HG03520 (cell line): ENCODE measurements at regions not wholly inside any gene's neighbourhood (a gene's known extent, or its start where the extent isn't known, plus 50 kb on each side); places are given as distances from the start of the nearest gene placed in this dataset.
"Not testable (repeated sequence)": the region's sequence is repeated elsewhere in the genome, so short reads cannot be mapped to it uniquely, and the experiment has no call there.

ENCODE experiments used
- ATAC-seq: cut with Tn5 transposase; IDR thresholded peaks from one replicate; pipeline ENCODE4 v1.9.1; 2021; ENCODE audit warnings: mild to moderate bottlenecking, moderate library complexity; ENCODE audit not compliant: unreplicated experiment

DNA sequence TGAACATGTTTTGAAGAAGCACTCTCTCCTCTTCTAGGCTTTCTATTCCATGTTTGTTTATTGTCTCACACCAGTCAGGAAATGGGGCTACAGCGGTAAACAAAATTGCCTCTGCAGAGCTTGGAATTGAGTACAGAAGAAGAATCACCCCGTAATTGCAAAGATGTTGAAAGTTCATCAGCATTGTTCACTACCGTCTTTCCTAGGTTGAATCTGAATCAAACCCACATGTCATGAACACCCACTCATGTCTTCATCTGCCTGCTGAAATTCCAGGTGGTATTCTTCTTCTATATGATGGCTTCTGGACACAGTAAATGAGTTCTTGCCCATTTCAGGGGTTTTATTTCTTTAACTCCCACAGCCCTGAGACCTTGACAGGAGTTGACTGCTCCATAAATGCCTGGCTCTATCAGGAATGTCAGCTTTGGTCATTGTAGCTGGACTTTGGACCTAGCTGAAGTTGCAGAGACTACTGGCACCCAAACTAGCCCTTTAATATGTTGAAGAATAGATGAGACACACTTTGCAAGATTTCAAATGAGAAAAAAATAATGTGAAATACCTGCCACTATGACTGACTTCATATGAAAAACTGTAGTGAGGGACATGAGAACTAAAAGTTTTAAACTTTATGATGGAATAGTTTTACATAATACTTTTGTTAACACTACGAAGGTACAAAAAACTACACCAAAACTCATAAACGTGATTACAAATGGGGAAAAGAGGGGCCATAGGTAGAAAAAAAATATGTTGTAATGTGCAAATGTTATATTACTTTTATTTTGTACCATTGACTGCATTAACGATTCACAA is 1235.3 kb upstream of the ZEB2 start:
- no peak for ATAC-seq

DNA sequence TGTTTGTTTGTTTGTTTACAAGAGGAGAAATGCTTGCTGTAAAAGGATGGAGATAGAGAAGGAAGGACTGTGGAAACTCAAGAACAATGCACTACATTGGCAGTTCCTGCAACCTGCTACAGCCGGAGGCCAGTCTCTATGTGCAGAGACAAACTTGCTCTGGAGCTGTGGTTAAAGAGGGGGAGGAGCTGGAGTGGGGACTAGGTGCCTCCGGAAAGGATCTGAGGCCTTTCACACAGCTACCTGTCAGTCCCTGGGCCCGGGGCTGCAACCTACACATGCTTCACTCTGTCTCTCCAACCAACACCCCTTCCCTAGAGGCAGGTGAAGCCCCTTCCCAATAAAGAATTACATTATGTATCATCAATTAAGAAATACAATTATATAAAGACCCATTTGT is 1234.0 kb upstream of the ZEB2 start:
- ATAC-seq: no peak

DNA sequence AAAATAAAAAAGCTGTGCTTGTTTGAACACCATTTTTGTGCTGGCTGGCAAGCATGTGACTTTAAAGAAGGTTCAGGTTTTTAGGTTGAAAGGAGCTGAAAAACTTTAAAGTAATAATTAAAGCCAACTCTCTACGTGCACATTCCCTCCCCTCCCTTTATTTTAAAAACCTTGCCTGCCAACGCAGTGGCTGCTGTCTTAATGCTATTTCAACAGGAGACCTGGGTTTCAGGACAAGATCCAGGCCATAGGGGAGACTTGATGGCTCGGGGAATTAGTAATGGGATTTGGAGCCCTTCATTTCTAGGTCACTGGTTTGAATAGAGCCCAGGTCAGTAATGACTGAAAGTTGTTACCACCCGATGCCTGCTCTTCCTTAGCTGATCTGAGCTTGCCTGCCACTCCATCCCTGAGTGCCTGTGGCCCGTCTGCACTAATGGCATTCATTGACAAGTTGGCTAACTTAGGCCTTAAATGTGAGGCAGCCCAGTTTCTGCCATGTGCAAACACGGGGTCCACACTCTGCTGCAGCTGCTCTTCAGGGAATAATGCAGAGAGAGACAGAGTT is 1233.2 kb upstream of the ZEB2 start:
- no peak for ATAC-seq

DNA sequence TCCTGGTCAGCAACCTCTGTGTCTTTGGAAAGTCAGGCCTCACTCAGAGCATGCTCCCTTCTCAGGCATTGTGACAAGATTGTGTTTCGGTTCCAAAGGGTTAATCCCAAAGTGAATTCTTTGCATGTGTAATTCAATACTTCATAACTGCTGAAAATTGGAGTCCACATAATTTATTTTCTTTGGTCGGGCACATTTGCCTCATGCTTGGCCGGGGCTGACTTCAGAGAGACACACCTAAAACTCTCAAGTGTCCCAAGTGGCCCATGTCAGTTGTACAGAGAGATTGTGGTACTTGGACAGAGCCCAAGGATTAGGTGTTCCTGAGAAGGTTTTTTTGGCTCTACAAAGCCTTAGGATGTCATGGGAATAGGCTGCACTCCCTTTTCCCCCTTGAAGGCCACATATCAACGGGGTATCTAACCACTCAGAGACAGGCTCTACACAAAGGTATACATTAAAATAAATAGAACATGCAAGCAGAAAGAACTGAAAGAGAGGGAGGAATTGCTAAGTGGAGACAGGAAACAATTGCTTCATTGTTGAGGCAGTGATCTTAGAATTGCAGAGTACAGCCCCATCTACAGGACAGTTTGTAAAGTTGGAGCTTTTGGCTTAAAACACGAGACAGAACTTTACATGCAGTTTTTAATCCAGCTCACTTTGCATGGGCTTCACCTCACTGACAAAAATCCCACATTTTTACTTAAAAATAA is 1232.3 kb upstream of the ZEB2 start:
- peak; percentile 3 for ATAC-seq

DNA sequence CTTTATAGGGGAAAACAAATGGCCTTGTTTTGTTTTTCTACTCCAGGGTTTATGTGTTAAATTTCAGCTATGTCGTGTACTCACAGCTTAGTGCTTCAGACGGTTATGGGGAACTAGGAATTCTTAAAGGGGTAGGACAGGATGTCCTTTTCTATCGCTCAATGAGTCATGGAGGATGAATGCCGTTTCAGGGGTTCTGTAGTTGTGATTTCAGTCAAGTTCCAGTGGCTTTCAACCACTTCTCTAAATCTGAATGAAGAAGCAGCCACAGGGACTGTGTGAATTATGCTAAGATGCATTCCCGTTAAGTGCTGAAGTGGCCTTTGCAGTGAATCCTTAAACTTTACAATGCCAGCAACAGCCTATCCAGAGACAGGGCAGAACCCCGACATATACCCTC is 1231.7 kb upstream of the ZEB2 start:
- peak; percentile 87 for ATAC-seq

DNA sequence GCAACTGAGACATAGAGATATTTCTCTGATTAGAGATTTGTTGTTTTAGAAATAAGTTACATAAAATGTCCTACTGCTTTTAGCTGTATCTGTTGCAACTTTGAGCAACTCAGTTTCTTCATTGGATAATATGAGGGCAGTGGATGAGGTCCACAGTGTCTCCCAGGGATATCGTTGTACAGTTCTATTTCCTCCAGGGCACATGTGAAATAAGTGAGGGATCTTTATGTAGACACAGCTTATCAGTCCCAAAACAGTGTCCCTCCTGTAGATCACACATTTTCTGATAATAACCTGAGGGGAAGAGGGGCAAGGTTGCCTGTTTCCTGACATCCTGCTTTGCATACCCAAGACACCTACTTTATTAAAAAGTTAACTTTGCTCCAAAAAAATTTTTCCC is 1231.2 kb upstream of the ZEB2 start:
- no peak for ATAC-seq

DNA sequence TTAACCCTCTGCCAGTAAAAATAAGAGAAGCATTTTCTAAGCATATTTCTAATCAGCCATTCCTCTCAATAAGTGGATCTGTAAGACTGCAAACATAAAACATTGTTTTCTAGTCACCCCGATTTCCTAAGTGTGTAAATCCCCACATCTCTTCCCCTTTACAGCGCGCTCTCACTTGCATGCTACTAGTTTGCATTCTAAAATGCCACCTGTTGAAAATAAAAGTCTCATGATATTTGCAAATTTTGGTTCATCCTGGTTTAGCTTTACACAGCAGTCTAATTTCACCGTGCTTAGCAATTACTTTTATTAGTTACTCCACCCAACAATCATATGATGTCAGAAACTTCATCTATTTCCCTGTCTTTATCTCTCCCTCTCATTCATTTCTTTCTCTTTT is 1230.7 kb upstream of the ZEB2 start:
- ATAC-seq: no peak

DNA sequence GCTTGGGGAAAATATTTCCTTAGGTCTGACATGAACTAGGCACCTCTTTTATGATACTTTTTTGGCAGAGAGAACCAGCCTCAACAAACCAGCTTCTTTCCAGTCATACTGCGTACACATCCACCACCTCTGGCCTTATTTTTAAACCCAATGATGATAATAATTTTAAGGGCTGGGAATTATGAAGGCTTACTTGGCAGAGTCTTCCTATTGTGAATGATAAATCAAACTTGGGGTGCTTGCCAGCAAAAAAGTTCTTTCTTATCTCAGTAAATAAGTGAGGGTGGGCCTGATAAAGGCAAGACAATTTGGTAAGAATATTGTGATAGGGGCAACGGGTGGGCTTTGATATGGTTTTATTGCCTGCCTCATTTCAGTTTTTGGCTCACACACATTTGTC is 1230.2 kb upstream of the ZEB2 start:
- no peak for ATAC-seq

DNA sequence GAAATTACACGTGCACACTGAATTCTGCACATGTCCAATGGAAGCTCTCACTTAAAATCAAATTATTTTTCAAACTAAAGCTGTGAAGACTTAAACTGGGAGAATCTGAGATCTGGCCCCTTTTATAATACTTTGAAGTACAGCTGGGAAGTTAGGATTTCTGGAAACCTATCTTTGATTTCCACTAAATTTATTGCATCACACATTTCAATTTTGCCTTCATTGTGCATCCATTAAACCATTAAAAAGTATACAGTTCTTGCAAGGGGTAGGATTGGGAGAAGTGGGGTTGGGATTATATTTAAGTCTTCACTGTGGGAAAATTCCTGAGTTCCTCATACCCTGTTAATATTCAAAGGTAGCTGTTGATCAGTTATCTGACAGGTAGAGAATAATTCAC is 1229.6 kb upstream of the ZEB2 start:
- no peak for ATAC-seq

DNA sequence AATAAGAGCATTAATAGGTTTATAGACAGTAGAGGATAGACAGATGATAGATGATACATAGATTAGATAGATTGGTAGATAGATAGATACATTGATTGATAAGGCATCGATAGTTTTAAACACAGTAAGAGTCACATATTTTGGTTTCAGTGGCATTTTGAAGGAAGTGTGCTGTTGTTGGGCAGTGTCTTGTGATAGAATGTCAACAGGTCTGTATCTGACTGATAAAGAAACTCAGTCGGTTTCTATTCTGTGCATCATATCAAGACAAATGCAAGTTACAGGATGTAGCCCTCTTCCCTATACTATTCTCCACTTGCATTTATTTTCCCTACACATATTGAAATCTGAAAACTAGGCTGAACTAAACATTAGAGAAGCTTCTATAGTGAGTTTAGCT is 1229.0 kb upstream of the ZEB2 start:
- ATAC-seq: peak; percentile 46

DNA sequence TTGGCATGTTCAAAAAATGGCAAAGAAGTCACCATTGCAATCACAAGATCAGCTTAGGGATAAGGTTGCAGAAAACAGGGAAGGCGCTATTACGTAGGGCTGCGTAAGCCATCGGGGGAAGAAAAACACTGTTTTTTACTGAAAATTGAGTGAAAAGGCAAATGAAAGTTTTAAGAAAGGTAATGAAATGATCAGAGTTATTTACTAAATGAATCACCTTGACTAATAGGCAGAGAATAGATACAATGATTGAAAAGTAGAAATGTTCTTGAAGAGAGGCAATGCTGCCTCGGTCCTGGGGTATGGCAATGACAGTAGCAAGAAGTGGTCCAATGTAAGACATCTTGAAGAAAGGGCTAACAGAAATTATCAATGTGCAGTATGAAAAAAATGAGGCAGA is 1227.8 kb upstream of the ZEB2 start:
- ATAC-seq: no peak

DNA sequence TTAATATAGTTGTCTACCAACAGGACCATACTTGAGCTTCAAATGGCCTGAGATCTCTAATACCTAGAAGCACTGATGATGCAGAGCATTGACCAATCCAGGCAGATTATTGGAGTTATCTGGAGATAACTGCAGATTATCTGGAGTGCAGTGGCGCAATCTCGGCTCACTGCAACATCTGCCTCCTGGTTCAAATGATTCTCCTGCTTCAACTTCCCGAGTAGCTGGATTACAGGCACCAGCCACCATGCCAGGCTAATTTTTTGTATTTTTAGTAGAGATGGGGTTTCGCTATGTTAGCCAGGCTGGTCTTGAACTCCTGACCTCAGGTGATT is 1225.4 kb upstream of the ZEB2 start:
- ATAC-seq: not testable (repeated sequence)

DNA sequence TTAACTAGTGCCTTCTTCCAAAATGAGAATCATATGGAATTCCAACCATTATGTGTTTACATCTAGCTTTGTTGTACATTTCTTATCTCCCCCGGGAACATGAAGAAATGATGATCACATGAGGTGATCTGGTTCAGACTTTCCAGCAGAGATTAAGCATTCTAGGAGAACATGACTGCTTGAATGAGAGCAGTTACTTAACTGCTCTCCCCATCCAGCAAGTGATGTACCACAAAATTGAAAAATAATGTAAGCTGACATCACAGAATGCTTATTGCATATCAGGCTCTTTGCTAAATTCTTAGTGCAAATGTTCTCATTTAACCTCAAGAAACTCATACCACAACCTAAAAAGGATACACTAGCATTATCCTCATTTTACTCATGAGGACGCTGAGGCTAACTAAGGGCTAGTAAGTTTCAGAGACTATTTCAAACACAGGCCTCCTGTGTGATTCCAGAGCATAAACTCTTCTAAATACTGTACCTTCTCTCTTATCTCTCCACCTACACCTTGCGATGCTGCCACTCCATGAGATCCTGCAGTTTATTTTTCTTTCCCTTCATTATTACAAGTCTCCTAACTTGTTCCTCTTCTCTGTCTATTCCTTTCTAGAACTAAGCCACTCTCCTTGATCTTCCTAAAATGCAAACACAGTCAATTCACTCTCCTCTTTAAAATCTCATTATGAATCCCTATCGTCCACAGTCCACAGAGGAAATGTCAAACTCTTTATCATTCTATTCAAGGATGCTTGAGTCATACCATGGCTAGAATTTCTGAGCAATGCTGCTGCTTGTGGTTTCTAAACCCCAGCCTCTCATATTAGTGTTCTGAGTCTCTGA is 1224.8 kb upstream of the ZEB2 start:
- peak; percentile 86 for ATAC-seq

DNA sequence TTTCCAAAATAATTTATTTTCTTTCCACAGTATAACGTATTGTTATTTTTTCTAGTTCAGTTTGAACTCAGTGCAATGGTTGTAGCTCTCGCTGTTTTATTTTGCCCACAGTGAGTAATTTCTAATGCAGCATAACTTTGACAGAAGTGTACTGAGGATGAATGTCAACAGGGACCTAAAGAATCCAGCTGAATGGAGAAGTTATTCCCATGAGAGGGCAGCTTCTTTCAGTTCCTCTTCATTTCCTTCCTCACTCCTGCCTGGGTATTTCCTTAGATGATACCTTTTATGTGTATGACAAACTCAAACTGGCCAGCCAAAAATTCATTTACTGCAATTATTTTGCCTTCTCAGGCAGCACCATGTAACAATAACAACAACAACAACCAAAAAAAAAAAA is 1223.1 kb upstream of the ZEB2 start:
- no peak for ATAC-seq

DNA sequence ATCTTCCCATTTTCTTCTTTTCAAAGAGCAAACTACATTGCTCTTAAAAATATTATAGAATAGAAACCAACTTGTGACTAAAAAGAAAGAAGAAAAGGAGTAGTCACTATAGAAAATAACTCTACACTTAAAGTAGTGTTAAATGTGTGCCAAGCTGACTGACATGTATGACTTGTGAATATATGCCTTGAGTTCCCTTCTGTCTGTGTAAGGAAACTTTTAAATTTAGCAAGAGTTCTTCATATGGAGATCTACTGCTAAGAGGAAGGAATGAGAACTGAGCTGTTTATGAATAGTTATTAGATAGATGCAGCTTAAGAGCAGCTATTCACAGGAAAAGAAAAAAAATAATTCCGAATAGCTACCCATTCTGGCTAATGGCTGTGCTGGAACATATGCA is 1221.7 kb upstream of the ZEB2 start:
- ATAC-seq: no peak

DNA sequence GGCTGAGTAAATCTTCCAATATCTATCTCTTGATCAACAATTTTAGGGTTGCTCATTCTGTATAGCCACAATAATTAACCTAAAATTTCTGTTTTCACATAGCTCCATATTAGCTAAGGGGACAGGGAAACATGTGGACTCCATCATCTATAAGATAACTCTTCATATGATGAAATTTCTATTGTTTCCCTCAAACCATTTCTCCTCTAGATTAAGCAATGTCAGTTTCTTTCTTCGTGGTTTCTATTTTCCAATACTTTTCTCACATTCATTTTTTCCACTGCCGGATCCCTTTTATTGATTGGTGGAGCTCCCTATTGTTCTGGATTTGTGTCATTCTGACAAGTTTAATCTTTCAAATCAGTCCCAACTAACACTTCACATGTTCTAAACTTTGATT is 1221.3 kb upstream of the ZEB2 start:
- no peak for ATAC-seq

DNA sequence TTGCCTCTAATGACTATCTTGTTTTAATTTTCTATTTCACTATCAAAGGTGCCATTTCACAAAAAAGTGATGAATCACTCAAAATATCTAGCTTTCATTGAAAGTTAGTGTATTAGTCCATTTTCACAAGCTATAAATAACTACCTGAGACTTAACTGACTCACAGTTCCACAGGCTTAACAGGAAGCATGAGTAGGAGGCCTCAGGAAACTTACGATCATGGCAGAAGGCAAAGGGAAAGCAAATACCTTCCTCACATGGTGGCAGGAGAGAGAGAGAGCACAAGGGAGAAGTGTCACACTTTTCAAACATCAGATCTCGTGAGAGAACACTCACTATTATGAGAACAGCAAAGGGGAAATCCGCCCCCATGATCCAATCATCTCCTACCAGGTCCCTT is 1220.4 kb upstream of the ZEB2 start:
- ATAC-seq: no peak

DNA sequence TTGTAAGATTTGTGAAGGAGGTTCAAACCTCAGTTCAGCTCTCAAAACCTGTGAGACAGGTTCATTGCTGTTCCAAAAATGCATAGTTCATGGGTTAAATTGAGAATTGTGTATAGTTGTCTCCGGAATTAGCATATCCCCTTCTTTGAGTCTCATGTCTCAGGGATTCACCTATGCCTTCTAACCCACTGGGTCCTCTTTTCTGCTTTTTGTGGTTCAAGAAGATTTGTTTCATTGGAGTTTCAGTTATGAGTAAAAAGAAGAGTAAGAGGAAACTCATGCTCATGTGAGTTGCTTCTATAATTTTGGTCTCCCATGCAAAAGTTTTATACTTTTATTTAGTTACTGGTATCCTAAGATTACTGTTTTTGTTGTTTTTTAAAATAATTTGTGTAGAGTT is 1219.8 kb upstream of the ZEB2 start:
- ATAC-seq: peak; percentile 83

DNA sequence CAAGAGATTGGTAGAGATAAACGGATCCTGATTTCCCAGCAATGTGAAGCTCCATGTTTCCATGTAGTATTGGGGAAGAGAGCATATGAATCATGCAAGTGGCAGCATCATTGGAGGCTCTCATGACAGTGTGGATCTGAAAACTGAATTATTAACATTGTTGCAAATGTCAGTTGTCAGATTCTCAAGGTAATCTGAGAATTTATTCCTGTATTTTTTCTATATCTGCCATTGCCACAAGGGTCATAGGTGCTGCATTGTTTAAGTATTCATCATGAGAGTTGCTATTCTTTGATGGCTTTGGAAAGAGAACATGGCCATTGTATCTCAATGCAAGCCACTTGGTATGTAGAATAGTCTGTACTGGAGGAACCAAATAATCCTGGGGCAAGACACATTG is 1217.0 kb upstream of the ZEB2 start:
- no peak for ATAC-seq

DNA sequence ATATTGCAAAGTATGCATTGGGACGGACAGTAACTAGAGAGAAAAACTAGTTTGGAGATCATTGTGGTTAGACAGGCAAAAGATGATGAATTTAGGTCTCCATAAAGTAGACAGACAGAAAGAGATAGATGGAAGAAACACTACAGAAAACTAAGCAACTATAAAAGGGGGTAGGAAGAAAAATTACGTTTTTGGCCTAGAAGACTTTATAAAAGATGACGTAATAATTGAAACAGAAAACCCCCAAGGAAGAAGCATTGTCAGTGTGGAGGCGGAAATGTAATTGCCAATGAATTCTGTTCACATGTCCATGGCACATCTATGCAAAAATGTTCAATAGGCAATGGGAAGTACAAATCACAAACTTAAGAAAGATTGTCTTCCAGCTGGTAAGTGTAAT is 1211.5 kb upstream of the ZEB2 start:
- ATAC-seq: no peak

DNA sequence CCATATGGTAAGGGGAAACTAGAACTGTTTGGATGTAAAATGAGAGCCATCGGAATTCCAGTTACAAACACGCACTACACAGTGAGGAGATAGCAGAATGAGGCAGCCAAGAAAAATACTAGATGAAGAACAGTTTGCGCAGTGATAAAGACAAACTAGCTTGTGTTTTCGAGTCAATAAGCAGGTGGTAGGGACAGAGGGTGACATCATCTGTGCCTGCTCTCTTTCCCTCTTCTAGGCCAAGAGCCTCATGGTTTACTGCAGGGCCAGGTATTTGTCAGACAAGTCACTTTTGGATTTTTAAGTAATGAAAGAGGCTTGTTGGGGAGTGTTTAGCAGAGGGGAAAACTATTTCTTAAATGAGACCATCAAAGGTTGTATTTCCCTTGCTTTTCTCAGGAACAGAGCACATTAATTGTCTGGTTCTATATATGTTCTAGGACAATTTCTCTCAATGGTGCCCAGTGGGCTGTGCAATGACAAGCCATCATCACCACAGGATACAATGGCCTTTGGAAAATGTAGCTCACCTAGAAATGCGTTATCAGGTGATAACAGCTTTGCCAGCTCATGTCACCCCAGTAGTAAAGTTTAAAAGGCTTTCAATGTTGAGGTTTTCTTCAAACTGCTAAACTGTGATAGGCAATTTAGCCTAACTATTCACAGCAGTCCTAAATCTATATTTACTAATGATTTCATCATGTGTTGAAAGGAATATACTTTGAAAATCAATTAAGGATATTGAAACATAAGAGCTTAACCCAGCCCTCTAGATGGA is 1210.3 kb upstream of the ZEB2 start:
- no peak for ATAC-seq
